HG03025 (cell line): ENCODE measurements at regions not wholly inside any gene's neighbourhood (a gene's known extent, or its start where the extent isn't known, plus 50 kb on each side); places are given as distances from the start of the nearest gene placed in this dataset.

ENCODE experiments used
- ATAC-seq: cut with Tn5 transposase; IDR thresholded peaks from one replicate; pipeline ENCODE4 v1.9.1; 2021; ENCODE audit warnings: mild to moderate bottlenecking, moderate library complexity; ENCODE audit not compliant: unreplicated experiment, low FRiP score

GRCh38 chr4:115970859-115971258 lies 857.4 kb upstream of the NDST4 start:
- no peak for ATAC-seq

GRCh38 chr4:115969756-115970155 lies 856.3 kb upstream of the NDST4 start:
- ATAC-seq: no peak

DNA sequence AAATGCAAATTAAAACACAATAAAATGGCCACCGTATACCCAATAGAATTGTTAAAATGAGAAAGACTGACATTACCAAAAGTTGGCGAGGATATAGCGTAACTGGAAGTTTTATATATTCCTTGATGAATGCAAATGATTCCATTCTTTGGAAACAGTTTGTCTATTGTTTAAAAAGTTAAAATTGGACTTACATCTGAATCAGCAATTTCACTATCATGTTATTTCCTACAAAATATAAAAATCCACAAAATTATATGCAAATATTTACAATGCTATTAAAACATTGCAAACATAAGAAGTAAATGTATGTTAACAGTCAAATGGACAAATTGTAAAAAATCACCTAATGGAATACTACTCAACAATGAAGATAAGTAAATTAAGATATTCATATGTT lies 852.2 kb upstream of the NDST4 start:
- no peak for ATAC-seq

DNA sequence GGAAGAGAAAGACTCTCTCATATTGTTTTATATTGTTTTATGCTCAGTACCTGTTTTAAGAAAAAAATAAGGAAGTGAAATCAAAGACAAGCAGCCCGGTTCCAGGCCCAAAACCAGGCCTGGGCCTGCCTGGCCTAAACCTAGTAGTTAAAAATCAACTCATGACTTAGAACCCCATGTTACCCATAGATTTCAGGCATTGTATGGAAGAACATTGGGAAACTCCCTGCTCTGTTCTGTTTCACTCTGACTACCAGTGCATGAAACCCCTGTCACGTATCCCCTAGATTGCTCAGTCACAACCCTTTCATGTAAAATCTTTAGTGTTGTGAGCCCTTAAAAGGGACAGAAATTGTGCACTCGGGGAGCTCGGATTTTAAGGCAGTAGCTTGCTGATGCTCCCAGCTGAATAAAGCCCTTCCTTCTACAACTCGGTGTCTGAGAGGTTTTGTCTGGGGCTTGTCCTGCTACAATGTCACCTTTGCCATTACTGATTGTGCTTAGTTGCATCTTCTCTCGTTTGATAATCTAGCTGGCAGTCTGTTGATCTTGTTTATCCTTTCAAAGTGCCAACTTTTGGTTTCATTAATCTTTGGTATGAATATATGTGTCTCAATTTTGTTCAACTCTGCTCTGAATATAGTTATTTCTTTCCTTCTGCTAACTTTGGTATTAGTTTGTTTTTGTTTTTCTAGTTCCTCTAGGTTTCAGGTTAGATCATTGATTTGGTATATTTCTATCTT lies 842.8 kb upstream of the NDST4 start:
- ATAC-seq: peak; percentile 56

- no peak for ATAC-seq
Measured at GRCh38 chr4:115950806-115951205, 837.4 kb upstream of the NDST4 start.

DNA sequence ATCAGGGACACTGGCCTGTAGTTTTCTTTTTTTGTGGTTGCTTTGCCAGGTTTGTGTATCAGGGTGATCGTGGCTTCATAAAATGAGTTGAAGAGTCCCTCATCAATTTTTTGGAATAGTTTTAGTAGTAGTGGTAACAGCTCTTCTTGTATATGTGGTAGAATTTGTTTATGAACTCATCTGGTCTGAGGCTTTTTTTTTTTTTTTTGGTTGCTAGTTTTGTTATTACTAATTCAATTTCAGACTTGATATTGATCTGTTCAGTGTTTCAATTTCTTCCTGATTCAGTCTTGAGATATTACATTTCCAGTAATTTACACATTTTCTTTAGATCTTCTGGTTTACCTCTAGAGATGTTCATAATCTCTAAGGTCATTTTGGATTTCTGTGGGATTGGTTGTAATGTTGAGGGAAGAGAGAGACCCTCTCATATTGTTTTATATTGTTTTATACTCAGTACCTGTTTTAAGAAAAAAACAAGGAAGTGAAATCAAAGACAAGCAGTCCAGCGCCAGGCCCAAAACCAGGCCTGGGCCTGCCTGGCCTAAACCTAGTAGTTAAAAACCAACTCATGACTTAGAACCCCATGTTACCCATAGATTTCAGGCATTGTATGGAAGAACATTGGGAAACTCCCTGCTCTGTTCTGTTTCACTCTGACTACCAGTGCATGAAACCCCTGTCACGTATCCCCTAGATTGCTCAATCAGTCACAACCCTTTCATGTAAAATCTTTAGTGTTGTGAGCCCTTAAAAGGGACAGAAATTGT lies 836.7 kb upstream of the NDST4 start:
- peak; percentile 78 for ATAC-seq

DNA sequence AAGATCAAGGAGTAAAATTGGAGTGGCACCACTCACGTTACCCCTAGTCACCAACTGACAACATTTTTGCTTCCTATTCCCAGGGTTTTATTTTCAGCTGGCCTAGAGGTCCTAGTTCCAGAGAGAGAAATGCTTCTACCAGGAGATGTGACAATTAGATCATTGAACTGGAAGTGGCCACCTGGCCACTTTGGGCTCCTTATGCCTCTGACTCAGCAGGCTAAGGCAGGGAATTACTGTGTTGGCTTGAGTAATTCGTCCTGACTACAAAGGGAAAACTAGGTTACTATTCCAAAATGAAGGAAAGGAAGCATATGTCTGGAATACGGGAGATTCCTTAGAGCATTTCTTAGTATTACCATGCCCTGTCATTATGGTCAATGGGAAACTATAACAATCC lies 831.6 kb upstream of the NDST4 start:
- no peak for ATAC-seq

- ATAC-seq: no peak
Measured at GRCh38 chr4:115944146-115944905, 830.9 kb upstream of the NDST4 start.

GRCh38 chr4:115938764-115939443 lies 825.5 kb upstream of the NDST4 start:
- no peak for ATAC-seq

- no peak for ATAC-seq
Measured at GRCh38 chr4:115929373-115929772, 816.0 kb upstream of the NDST4 start.

DNA sequence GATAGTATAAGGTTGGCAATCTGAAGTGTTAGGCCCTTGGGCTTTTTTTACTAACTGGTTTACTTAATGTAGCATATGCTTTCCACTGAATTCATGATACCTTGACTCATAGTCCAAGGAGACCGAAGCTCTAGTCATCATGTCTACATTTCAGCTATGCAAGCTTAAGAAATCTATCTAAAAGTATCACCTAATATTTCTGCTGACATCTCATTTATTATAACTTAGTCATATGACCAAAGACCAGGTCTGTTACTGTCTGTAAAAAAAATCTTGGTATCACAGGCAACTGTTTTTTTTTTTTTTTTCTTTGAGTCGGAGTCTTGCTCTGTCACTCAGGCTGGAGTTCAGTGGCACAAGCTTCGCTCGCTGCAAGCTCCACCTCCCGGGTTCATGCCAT lies 814.0 kb upstream of the NDST4 start:
- ATAC-seq: no peak

- no peak for ATAC-seq
Measured at GRCh38 chr4:115923152-115923551, 809.7 kb upstream of the NDST4 start.

- no peak for ATAC-seq
Measured at GRCh38 chr4:115920637-115921036, 807.2 kb upstream of the NDST4 start.

- ATAC-seq: no peak
Measured at GRCh38 chr4:115918149-115918548, 804.7 kb upstream of the NDST4 start.

DNA sequence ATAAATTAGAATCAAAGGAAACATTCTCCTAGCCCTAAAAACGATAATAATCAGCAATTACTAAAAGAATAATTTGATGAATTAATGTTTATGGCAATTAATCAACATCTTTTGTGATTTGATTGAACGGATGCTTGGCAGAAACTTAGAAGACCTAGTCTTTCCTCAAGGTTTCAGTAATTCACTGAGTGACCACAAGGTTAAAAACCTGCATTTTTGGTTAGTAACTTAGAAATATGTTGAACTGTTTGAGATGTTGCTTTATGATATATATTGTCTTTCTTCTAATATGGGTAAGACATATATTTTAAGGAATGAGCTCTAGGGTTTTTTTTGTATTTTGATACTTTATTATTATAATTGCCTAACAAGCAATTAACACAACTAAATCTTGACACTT lies 793.0 kb upstream of the NDST4 start:
- ATAC-seq: no peak

GRCh38 chr4:115883847-115884246 lies 770.4 kb upstream of the NDST4 start:
- no peak for ATAC-seq

GRCh38 chr4:115883231-115883630 lies 769.8 kb upstream of the NDST4 start:
- ATAC-seq: no peak

GRCh38 chr4:115873048-115873447 lies 759.6 kb upstream of the NDST4 start:
- ATAC-seq: no peak

- ATAC-seq: no peak
Measured at GRCh38 chr4:115871596-115871995, 758.2 kb upstream of the NDST4 start.

GRCh38 chr4:115866364-115866896 lies 753.0 kb upstream of the NDST4 start:
- ATAC-seq: no peak
